ENCODE measurements at regions not wholly inside any gene's neighbourhood (a gene's known extent, or its start where the extent isn't known, plus 50 kb on each side); places are given as distances from the start of the nearest gene placed in this dataset.

DNA sequence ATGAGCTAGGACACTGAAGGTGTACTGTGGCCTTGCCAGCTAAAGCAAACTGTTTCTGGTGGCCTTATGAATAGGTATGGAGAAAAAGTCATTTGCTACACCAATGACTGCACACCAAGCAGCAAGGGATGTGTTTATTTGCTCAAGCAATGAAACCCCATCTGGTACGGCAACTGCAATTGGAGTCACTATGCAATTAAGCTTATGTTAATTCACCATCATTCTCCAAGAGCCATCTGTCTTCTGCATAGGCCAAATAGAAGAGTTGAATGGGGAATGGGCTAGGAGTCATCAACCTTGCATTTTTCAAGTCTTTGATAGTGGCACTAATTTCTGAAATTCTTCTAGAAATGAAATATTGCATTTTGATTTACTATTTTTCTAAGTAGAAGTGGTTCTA lies 372.0 kb downstream of the KCNJ3 start:
- ATAC-seq: no peak
- intact Hi-C loops (cut with DNase I): no loop called here
- DNase-seq: no peak

DNA sequence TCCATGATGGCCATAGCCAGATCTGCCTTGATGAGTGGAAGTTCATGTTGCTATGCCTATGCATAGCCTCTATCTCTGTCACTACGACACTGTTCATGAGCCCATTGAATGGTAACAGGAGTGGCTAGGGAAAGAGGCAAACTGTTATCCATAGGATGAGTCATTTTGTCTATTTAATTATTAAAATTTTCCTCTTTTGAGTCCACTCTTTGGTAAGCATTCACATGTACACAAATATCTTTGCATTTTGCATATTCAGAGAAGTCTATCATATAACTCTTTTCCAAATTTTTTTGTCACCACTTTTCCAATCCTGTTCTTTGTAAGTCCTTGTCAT lies 364.4 kb downstream of the KCNJ3 start:
- no peak for DNase-seq
- intact Hi-C loops (cut with DNase I): no loop called here
- ATAC-seq: no peak

DNA sequence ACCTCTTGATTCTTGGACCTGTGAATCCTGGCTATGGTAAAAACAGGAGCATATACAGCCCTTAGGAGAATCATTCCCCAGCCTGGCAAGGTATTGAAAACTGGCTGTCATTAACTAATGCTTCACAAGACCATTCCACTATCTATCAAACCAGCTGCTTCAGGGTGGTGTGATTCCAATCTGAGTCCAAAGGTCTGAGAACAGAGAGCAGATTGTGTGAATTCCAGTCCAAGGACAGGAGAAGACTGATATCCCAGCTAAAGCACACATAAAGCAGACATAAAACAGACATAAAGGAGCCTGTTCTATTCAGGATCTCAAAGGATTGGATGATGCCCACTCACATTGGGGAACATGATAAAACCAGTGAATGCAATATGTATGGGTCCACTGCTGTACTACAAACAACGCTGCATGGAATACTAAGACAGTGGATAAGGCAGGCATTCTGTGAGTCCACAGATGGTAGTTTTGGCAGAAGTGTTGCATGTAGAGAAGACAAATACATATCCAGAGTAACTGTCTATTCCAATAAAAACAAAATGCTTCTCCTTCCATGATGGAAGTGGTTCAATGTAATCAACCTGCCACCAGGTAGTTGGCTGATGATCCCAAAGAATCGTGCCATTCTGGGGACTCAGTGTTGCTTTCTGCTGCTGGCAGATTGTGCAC lies 363.9 kb downstream of the KCNJ3 start:
- ATAC-seq: no peak
- intact Hi-C loops (cut with DNase I): no loop called here
- no peak for DNase-seq

- intact Hi-C loops (cut with DNase I): no loop called here
- ATAC-seq (no peak), DNase-seq (no peak)
Observed at GRCh38 chr2:155060896-155061295, 362.4 kb downstream of the KCNJ3 start.

DNA sequence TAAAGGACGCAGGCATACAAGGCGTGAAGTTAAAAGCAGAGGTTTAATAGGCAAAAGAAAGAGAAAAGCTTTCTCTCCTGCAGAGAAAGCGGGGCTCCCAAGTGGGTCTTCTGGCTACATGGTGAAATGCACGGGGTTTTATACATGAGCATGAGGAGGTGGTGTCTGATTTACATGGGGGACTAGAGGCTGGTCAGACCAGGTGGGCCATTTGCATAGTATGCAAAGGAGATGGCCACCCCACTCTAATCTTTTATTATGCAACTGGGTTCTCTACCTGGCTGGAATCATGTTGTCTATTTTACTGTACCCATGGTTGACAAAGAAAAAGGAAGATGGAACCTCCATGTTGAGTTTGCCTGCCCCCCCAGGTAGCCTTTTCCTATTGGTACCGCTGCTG lies 356.2 kb downstream of the KCNJ3 start:
- no peak for ATAC-seq

DNA sequence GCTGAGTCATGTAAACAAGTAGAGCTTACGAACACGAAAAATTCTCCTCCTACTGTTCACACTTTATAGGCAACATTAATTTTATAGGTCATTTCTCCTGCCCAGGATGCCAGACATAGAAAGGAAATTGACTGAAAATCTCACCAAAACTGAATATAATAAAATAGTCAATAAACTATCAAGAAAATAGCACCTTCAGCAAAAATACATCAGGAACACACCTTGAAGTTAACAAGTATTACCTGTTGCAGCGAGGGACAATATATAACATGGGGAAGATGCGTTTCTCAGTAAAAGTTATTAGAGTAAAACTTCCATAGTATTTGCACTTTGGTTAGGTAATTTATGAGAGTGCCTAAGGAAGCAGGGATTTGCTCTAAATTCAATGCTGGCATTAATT lies 344.6 kb downstream of the KCNJ3 start:
- DNase-seq: no peak
- intact Hi-C loops (cut with DNase I): no loop called here
- ATAC-seq: no peak

More for the DNA sequence above, 356.2 kb downstream of the KCNJ3 start:
- no peak for DNase-seq
- intact Hi-C loops (cut with DNase I): no loop called here

DNA sequence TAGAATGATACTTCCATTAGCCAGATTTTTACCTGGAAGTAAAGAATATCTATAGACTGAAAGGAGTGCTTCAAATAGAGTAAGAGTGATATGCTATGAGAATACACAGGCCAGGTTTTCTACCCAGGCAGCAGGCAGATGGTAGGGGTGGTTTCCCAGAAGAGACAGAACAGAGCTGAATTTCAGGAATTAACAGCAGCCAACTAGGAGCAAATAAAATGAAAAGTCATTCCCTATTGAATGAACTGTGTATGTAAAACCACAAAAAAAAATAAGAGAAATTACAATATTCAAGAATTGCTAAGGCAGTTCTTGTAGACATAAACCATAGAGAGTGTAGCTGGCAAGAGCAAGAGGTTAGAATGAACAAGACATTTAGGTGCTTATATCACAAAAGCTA lies 336.8 kb downstream of the KCNJ3 start:
- no peak for ATAC-seq
- no peak for DNase-seq
- intact Hi-C loops (cut with DNase I): no loop called here

DNA sequence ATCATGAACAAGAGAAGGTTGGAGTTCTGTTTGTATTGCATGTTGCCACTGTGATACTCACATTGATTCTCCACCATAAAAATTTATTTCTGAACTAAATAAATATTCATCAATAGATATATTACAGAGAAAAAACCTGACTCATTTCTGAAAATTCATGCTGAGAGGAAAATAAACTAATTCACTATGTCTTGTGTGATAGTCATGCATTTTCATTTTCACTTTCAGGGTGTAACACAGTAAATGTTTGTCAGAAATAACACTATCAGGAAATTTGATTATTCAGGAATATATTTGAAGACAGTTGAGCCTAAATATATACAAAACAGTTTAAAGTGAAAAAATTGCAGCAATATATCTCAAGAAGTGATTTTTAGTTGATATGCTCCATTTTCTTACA lies 335.2 kb downstream of the KCNJ3 start:
- DNase-seq (no peak), ATAC-seq (no peak)
- intact Hi-C loops (cut with DNase I): no loop called here

GRCh38 chr2:155030296-155030695 lies 331.8 kb downstream of the KCNJ3 start:
- intact Hi-C loops (cut with DNase I): no loop called here
- no peak for DNase-seq
- no peak for ATAC-seq

DNA sequence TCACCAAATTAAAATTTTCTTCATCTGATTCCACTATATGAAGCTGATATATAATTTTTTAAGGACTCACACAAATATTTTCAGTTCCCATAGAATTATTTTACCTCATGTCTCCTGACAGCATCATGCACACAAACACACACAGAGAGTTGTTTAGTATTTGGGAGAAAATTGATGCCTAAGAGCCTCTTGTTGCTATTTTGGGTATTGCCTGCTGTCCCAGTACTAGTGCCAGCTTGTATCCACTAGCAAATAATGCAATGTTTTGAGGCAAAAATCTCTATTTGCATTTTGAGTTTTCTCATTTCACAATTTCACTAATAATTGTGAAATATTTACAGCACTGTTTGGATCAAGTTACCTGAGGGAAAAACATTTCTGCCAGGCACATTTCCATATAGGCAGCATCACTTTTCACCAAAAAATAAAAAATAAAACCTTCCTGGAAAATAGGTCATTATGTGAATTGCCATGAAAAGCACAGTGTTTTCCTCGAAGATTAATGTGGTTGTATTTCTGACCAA lies 328.2 kb downstream of the KCNJ3 start:
- intact Hi-C loops (cut with DNase I): no loop called here
- DNase-seq (no peak), ATAC-seq (no peak)

- ATAC-seq (no peak), DNase-seq (no peak)
- intact Hi-C loops (cut with DNase I): no loop called here
Observed at GRCh38 chr2:155023674-155024073, 325.2 kb downstream of the KCNJ3 start.

GRCh38 chr2:155022531-155022930 lies 324.0 kb downstream of the KCNJ3 start:
- DNase-seq: no peak
- ATAC-seq: no peak
- intact Hi-C loops (cut with DNase I): no loop called here

GRCh38 chr2:155021618-155022017 lies 323.1 kb downstream of the KCNJ3 start:
- intact Hi-C loops (cut with DNase I): no loop called here
- no peak for DNase-seq
- ATAC-seq: no peak

GRCh38 chr2:155020246-155020645 lies 321.8 kb downstream of the KCNJ3 start:
- DNase-seq: no peak
- no peak for ATAC-seq
- intact Hi-C loops (cut with DNase I): no loop called here

DNA sequence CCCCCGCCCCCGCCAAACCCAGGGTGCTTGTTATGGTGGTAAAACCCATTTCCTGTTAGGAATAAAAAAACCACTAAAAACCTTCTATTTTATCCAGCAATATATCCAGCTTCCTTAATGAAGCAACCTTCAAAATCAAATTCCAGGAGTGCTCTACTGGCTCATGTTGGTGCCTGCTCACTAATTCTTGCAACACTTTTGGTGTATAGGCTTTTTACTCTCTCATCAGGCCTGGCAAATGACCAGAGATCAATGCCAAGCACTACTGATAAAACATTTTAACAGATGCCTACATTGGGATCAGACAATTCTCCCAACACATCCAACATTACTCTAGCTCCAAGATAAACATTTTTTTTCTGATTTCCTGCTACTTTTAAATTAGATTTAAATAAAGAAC lies 312.4 kb downstream of the KCNJ3 start:
- no peak for DNase-seq
- intact Hi-C loops (cut with DNase I): no loop called here
- ATAC-seq: no peak

- no peak for DNase-seq
Observed at GRCh38 chr2:154995361-154995760, 296.9 kb downstream of the KCNJ3 start.

DNA sequence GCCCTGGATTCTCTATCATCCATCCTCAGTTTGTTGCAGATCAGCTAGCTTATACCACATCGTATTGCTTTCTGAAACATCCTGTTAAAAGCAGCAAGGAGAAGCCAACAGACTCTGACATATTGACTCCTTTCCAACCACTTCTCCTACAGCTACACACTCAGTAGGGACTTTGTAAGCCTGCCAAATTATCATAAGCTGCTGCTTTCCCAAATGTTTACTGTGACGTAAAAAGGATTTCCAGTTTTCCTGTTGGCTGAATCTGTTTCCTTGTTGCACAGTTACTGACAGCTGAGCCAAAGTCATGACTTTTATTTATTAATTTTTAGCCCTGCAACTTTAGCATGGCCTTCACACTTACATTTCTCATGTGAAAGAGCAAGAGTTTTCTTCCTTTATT lies 294.3 kb downstream of the KCNJ3 start:
- intact Hi-C loops (cut with DNase I): no loop called here
- DNase-seq (no peak), ATAC-seq (no peak)

More at GRCh38 chr2:154995361-154995760, 296.9 kb downstream of the KCNJ3 start:
- intact Hi-C loops (cut with DNase I): no loop called here
- ATAC-seq: no peak

DNA sequence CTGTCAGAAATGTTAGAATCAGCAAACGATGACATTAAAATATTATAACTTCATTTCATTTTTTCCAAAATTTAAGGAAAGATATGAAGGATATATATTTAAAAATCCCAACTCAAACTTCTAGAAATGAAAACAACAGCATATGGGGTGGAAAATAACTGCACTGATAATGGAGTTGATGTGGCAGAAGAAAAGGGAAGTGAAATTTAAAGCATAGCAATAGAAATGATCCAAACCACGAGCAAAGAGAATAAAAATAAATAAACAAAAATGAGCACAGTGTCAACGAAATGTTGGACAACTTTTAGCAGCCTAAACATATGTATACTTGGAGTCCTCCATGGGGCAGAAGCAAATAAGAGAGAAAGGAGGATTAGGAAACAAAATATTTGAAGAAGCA lies 280.2 kb downstream of the KCNJ3 start:
- intact Hi-C loops (cut with DNase I): no loop called here
- ATAC-seq (no peak), DNase-seq (no peak)

- intact Hi-C loops (cut with DNase I): no loop called here
- DNase-seq (no peak), ATAC-seq (no peak)
Observed at GRCh38 chr2:154978244-154978643, 279.7 kb downstream of the KCNJ3 start.

DNA sequence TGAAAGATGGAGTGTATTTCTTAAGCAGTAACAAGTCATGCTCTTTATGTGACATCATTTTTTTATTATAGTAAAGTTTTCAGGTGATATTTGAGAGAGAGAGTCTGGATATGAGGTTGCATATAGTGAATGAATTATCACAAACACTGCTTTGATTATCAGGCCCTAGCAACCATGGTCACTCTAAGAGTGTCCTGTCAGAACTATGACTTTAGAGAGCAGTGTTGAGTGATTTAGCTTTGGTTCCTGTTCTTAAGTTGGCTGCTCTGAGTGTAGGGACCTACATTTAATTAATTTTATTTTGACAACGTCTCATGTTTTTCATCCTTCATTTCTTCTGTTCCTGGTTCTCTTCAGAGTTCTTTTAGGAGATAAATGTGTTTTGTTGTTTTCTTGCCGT lies 275.5 kb downstream of the KCNJ3 start:
- DNase-seq (no peak), ATAC-seq (no peak)
- intact Hi-C loops (cut with DNase I): no loop called here

DNA sequence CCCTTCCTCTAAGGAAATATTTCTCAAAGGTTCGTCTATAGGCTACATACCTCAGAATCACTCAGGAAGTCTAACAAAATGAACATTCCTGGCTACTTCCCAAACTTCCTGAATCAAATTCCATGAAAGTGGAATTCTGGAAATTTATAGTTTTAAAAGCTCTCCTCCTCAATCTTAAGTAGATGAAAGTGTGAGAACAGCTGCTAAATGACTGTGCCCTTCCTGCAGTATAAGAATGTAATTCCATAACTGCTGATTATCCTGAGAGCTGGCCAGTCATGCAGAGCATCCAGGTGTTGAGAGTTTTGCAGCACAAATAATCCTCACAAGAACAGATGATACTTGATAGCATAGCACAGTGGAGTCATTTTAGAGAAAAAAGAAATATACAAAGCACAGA lies 265.0 kb downstream of the KCNJ3 start:
- ATAC-seq (no peak), DNase-seq (no peak)
- intact Hi-C loops (cut with DNase I): no loop called here

- intact Hi-C loops (cut with DNase I): no loop called here
- ATAC-seq (no peak), DNase-seq (no peak)
Observed at GRCh38 chr2:154961676-154962075, 263.2 kb downstream of the KCNJ3 start.

Data from left cardiac atrium (tissue), 4 donors.